HCT116 (cell line): ENCODE measurements at regions not wholly inside any gene's neighbourhood (a gene's known extent, or its start where the extent isn't known, plus 50 kb on each side); places are given as distances from the start of the nearest gene placed in this dataset.

Experiments used
- CTCF ChIP-seq, 3 experiments: fragments of 200-600 bp in 1 of 3; sonication (generic) in 1 of 3; IDR thresholded peaks in 2 of 3; conservative IDR thresholded peaks in 1 of 3; 2 replicates each; pipeline ENCODE4 v1.5.1; 2012 to 2017; ENCODE audit warnings: low read depth in 2 of 3, low read length in 2 of 3, antibody characterized with exemption in 1 of 3, borderline replicate concordance in 1 of 3, control low read depth in 1 of 3, mild to moderate bottlenecking in 1 of 3, mixed read lengths in 1 of 3, mixed run types in 1 of 3, moderate library complexity in 1 of 3; ENCODE audit not compliant: insufficient read depth in 1 of 3
- EZH2phosphoT487 ChIP-seq: fragments of 200-600 bp; IDR thresholded peaks from 2 replicates; pipeline ENCODE4 v1.6.1; 2018; ENCODE audit warnings: antibody characterized with exemption, borderline replicate concordance
- ZNF274 ChIP-seq: fragments of 200-500 bp; sonication (Bioruptor generic); IDR thresholded peaks from 2 replicates; pipeline ENCODE4 v1.6.1; 2014; ENCODE audit warnings: mild to moderate bottlenecking, low read depth, low read length, inconsistent platforms
- TF ChIP-seq, protein P1 (sequence below): IDR thresholded peaks from 2 replicates; pipeline ENCODE4 v1.6.1; 2012; ENCODE audit warnings: low read depth

DNA sequence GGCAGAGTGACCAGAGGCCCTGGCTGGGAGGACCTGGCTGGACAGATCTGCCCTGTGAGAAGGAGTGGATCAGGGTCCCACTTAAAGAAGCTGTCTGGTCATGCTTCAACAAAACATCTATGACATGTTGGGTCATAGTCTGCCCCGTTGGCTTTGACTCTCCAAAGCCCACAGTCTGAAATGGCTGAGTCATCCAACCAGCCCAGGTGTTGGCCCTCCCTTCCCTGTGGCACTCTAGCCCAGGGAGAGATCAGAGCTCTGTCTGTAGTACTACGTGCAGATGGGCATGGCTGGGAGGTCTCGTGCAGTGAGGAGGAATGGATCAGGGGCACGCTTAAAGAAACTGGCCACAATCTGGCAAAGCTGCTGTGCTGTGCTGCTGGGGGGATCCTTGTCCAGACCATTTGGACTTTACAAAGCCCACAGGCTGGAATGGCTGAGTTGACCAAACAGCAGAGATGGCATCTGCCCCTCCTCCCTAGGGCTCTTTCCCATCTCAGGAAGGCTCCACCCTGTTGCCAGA, 206.1 kb downstream of the TUSC1 start:
- TF ChIP-seq, protein P1, sequence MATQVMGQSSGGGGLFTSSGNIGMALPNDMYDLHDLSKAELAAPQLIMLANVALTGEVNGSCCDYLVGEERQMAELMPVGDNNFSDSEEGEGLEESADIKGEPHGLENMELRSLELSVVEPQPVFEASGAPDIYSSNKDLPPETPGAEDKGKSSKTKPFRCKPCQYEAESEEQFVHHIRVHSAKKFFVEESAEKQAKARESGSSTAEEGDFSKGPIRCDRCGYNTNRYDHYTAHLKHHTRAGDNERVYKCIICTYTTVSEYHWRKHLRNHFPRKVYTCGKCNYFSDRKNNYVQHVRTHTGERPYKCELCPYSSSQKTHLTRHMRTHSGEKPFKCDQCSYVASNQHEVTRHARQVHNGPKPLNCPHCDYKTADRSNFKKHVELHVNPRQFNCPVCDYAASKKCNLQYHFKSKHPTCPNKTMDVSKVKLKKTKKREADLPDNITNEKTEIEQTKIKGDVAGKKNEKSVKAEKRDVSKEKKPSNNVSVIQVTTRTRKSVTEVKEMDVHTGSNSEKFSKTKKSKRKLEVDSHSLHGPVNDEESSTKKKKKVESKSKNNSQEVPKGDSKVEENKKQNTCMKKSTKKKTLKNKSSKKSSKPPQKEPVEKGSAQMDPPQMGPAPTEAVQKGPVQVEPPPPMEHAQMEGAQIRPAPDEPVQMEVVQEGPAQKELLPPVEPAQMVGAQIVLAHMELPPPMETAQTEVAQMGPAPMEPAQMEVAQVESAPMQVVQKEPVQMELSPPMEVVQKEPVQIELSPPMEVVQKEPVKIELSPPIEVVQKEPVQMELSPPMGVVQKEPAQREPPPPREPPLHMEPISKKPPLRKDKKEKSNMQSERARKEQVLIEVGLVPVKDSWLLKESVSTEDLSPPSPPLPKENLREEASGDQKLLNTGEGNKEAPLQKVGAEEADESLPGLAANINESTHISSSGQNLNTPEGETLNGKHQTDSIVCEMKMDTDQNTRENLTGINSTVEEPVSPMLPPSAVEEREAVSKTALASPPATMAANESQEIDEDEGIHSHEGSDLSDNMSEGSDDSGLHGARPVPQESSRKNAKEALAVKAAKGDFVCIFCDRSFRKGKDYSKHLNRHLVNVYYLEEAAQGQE = no peak
- TF ChIP-seq CTCF (IDR thresholded peaks at IDR 0.05 in 2 of 3, conservative IDR thresholded peaks at IDR 0.05 in 1 of 3; ENCODE audit: borderline replicate concordance in 1 of 3, insufficient read depth in 1 of 3, low read depth in 2 of 3, low read length in 2 of 3) = no peak
- no peak for TF ChIP-seq ZNF274
- TF ChIP-seq EZH2phosphoT487 = no peak
